GM18526 (cell line): ENCODE measurements at regions not wholly inside any gene's neighbourhood (a gene's known extent, or its start where the extent isn't known, plus 50 kb on each side); places are given as distances from the start of the nearest gene placed in this dataset.

Source experiments
- POLR2A ChIP-seq: IDR thresholded peaks from 3 replicates; pipeline ENCODE4 v1.6.1; 2011; ENCODE audit not compliant: insufficient read length; ENCODE audit errors: extremely low read depth

GRCh38 chr5:124467745-124468144, 278.7 kb downstream of the ZNF608 start:
- TF ChIP-seq POLR2A = no peak

GRCh38 chr5:124466011-124466410, 280.4 kb downstream of the ZNF608 start:
- no peak for TF ChIP-seq POLR2A

DNA sequence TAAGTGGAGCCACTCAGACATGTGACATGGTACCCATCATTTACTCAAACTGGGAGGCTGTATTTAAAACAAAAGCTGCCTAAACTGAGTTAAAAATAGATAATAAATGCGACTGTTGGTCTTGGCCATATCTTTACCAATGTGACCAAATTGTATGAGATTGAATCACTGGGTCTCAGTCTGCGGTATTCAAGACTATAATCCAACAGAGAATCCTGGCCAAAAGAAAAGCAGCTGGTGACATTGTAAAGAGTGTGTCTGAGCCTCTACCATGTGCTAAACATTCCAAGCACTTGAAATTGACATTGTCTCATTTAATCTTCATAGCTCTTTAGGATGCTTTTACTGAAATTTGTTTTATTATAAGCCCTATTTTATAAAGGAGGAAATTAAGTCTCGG, 282.6 kb downstream of the ZNF608 start:
- TF ChIP-seq POLR2A = no peak

DNA sequence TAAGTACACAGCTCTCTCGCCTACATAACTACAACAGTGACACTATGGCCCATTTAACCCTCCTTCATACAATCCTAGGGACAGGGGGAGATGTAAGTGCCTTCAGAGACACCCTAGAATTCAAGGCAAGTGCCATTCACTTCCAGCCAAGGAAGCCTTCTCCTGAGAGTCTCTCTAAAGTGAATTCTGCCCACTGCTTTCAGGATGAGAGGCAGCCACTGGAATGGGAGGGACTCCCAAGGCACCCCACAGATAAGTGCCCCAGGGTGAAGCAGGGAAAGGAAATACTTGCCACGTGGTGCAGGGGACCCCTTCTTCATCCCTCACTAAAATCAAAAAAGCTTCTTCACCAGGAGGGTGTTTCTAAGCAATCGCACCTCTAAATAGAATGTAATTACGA, 283.7 kb downstream of the ZNF608 start:
- no peak for TF ChIP-seq POLR2A

DNA sequence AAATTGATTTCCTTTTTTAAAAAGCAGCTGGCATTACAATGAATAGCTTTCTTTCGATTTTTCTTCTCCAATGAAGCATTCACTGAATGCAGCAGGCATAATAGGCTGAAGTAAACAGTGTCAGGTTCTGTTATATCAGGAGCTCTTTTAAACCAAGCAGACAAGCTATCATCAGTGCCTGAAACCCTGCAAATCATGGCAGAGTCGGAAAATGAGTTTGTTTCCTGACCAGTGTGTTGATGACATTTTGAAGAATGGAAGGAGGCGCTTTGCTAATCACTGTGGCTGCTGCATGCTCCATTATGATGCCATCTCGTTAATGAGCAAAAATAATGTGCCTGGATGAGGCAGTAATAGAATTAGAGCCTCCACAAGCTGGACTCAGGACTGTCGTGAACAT, 284.5 kb downstream of the ZNF608 start:
- TF ChIP-seq POLR2A = no peak

DNA sequence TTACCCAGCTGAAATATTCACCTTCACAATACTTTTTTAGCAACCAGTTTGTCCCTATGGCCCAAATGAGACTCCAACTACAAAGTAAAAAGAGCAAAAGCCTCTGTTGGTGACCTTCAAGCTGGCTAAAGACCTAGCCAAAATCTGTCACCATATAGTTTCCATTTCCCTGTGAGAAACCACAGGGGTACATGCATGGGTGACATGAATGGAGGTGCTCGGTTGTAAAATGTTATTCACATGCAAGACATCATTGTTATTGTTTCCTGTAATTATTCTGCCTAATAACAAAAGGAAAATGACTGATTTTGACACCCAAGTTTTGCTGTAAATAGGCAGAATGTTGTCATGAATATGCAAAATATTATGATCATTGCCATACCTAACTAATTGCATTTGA, 285.3 kb downstream of the ZNF608 start:
- no peak for TF ChIP-seq POLR2A

- no peak for TF ChIP-seq POLR2A
Measured at GRCh38 chr5:124460642-124461041, 285.8 kb downstream of the ZNF608 start.

DNA sequence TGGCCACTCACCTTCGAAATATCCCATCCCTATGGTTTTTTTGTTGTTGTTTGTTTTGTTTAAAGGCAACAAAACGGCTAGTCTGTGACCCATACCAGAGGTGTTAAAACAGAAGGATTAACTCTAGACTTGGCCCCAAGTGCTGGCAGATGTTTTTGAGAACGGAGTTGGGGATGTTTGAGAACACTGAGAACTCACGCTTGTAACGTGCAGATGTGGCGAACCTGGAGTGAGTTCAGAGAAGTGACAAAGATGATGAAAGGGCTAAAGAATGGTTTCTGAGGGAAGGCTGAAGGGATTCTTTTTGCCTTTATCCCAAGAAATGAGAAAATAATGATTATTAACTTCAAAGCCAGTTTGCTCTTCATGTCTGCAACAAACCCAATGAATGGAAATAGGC, 286.5 kb downstream of the ZNF608 start:
- TF ChIP-seq POLR2A = no peak

GRCh38 chr5:124457901-124458300, 288.5 kb downstream of the ZNF608 start:
- no peak for TF ChIP-seq POLR2A

- TF ChIP-seq POLR2A = no peak
Measured at GRCh38 chr5:124457101-124457500, 289.3 kb downstream of the ZNF608 start.

DNA sequence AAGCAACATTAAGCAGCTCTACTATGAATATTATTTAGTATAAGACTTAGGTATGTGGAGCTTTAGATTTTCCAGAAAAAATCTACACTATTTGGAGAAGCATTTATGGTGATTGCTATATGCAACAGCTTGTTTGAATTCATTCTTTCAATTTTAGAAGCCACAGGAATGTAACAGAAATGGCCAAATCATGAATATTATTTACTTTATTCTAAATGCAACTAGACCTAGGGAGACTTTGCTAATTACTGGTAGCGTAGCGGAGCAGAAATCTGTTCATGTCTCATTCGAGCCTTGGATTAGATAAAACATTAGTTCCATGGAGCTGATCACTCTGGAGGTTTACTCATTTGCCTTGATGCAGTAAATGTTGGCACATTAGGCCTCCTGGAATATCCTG, 290.2 kb downstream of the ZNF608 start:
- TF ChIP-seq POLR2A = no peak

GRCh38 chr5:124454081-124454480, 292.4 kb downstream of the ZNF608 start:
- no peak for TF ChIP-seq POLR2A

- no peak for TF ChIP-seq POLR2A
Measured at GRCh38 chr5:124453221-124454051, 293.0 kb downstream of the ZNF608 start.

DNA sequence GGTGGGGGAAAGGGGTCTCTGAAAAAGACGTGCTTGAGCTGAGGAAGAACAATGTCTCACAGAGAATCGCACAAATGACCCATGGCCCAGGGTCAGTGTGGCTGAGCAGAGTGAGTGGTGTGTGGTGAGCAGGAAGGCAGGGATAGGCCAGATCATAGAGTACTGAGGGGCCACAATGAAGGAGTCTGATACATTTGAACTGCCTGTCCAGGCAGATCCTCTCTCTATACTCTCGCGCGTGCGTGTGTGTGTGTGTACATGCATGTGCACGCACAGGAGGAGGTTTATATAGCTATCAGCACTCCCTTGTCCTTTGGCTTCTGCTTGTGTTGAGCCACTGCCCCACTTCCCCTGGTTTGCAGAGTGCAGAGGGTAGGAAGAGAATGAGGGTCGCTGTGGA, 294.0 kb downstream of the ZNF608 start:
- no peak for TF ChIP-seq POLR2A

- TF ChIP-seq POLR2A = no peak
Measured at GRCh38 chr5:124451721-124452383, 294.6 kb downstream of the ZNF608 start.

DNA sequence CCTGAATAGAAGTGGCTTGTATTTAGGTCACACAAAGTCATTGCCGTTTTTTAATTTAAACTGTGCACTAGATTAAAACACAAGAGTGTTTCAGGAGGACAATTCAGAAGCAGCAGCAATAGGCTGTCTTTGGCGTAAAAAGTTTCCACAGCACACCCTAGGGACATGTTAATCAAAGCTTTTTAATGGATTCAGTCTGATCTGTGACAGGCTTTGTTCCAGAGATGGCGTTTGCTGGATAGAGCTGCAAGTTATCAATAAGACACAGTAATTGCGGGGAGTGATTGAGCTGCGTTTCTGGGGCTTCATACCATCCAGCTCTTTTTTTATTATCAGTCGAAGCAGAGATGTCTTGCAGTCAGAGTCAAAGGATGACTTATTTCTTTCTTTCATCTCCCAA, 300.3 kb downstream of the ZNF608 start:
- no peak for TF ChIP-seq POLR2A
